ENCODE measurements at regions not wholly inside any gene's neighbourhood (a gene's known extent, or its start where the extent isn't known, plus 50 kb on each side); places are given as distances from the start of the nearest gene placed in this dataset.

DNA sequence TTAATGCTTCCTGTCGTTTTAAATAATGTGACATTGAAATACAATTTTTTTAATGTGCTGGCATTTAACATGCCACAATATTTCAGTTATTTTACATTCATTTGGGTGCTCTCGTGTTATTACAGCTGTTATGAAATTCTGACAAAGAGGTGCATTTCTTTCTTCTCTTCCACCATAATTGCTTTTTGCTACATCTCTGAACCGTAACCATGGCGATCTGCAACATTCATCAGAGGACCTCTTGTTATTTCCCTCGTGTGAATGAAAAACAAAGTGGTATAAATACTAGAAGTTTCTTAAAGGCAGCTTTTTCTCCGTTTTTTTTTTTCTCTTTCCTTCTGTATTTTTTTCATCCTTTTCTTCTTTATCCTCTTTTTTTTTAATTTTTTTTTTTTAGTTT lies 316.4 kb downstream of the MCTP2 start:
- TF ChIP-seq, protein P1, sequence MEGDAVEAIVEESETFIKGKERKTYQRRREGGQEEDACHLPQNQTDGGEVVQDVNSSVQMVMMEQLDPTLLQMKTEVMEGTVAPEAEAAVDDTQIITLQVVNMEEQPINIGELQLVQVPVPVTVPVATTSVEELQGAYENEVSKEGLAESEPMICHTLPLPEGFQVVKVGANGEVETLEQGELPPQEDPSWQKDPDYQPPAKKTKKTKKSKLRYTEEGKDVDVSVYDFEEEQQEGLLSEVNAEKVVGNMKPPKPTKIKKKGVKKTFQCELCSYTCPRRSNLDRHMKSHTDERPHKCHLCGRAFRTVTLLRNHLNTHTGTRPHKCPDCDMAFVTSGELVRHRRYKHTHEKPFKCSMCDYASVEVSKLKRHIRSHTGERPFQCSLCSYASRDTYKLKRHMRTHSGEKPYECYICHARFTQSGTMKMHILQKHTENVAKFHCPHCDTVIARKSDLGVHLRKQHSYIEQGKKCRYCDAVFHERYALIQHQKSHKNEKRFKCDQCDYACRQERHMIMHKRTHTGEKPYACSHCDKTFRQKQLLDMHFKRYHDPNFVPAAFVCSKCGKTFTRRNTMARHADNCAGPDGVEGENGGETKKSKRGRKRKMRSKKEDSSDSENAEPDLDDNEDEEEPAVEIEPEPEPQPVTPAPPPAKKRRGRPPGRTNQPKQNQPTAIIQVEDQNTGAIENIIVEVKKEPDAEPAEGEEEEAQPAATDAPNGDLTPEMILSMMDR (IDR thresholded peaks at IDR 0.05): no peak
- no peaks in the 10 kb centered on the region for H3K9me3 ChIP-seq
- no peak overlapping the region for H3K4me3 ChIP-seq
- no peaks in the 10 kb centered on the region for H3K36me3 ChIP-seq
- no peaks in the 10 kb centered on the region for H3K4me1 ChIP-seq
- intact Hi-C loops (cut with DNase I; ENCODE audit: low total_unique reads): no loop called here
- no peak for DNase-seq
- H3K27ac ChIP-seq: no peak overlapping the region
- H3K27me3 ChIP-seq: no peaks in the 10 kb centered on the region

DNA sequence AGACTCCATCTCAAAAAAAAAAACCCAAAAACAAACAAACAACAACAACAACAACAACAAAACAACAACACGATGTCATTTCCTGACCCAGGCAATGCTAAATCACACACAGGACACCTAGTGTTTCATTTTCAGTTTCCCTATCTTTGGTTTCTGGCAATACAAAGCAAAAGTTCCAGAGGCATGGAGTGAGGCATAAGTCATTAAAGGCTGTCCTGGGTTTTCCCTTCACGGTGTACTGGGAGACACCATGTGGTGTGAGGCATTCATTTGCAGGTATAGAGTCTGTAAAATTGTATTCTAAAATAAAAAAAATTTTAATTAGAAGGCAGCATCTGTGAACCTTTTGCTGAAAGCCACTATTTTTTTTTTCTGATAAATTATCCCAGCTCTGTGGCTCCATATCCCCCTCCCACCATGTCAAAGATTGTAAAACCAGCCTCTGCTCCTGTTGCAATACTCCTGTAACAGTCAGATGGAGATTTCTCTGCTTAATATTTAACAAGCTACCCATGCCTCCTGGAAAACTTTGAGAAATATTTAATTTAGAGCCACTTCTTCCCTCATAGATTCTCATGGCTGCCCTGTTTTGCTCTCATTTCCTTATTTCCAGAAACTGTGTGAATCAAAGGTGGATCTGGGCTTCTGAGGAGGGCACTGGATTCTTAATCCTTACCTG lies 324.6 kb downstream of the MCTP2 start:
- Histone ChIP-seq H3K9me3 (no peaks in the 10 kb centered on the region), H3K4me1 (no peaks in the 10 kb centered on the region), H3K36me3 (no peaks in the 10 kb centered on the region), H3K27me3 (no peaks in the 10 kb centered on the region), H3K27ac (no peak overlapping the region), H3K4me3 (no peak overlapping the region)
- intact Hi-C loops (cut with DNase I; ENCODE audit: low total_unique reads): no loop called here
- no peak for DNase-seq
- TF ChIP-seq, protein P1 (IDR thresholded peaks at IDR 0.05): no peak

DNA sequence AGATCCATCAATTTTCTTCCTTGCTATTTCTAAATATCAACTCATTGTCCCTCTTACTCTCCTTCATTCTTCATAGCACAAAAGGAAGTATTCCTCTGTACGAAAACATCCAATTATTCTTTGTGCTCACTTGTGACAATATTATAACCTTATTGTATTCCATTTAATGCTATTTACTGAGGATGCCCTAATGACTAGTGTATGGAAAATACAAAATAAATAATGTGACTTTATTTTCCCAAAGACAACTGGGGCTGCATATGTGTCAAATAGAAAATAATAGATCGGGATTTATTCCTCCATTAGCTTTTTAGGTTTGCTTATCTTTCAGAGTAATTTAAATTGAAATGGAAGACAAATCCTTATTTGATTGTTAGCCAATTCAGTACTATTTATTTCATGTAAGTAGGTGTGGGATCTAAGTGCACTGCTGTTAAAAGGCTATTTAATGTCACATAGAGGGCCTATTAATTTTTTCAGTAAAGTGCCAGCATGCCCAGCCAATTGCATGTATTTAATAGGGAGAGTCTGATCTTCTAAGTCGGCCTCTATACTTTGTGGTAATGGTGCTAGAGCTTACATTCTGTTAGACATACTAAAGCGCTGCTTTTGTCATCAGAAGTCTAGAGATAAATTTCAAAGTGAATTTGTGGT lies 329.8 kb downstream of the MCTP2 start:
- intact Hi-C loops (cut with DNase I; ENCODE audit: low total_unique reads): no loop called here
- Histone ChIP-seq H3K27me3 (no peaks in the 10 kb centered on the region), H3K9me3 (peaks cover 0 to 4% (median 0%) of the 10 kb centered on the region in 3 donors), H3K4me1 (no peaks in the 10 kb centered on the region), H3K4me3 (no peak overlapping the region), H3K36me3 (no peaks in the 10 kb centered on the region), H3K27ac (no peak overlapping the region)
- DNase-seq: no peak
- TF ChIP-seq, protein P1 (IDR thresholded peaks at IDR 0.05): no peak

DNA sequence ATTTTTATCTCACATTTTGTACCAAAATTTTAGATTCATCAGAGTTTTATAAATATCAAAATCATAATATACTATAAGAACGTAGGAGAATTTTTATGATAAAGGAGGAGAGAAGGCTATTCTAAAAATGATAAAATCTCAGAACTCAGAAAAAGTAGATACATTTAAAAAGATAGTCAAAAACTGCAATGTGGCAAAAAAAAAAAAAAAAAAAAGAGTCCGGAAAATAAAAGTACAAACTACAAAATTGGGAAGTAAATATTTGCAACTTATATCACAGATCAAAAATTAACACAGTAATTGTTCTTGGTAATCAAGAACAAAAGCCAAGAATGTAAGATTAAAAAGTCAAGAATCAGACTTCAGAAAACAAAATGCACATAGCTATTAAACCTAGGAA lies 332.1 kb downstream of the MCTP2 start:
- TF ChIP-seq, protein P1 (IDR thresholded peaks at IDR 0.05): no peak
- intact Hi-C loops (cut with DNase I; ENCODE audit: low total_unique reads): no loop called here
- no peaks in the 10 kb centered on the region for H3K27me3 ChIP-seq

DNA sequence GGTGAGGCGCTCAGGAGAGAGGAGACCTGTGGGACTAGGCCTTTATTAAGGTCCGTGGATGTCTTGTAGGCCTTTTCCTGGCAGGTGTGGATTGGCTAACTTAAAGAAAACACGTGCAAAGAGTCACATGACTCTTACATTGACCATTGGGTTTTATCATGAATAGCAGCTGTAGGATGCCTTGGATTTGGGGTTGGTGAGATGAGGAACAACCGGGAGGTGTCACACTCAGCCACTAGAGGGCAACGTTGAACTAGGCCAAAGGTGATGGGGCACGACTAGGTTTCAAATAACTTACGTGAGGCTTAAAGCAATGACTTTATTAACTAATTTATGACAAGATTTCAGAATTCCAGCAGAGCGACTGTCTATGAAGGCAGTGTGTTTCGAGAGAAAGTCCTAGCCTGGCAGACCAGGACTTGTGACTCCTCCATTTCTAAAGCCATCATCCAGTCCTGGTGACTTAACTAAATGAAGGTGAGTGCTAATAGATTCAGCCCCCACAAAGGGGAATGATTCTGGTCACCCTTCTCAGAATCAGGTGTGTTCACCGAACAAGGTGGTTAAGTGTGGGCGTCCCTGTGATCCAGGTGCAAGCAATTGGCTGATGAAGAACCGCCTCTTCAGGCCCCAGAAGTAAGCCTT lies 345.6 kb downstream of the MCTP2 start:
- TF ChIP-seq, protein P1 (IDR thresholded peaks at IDR 0.05): peak; percentile 28 to 32
- Histone ChIP-seq H3K36me3 (no peaks in the 10 kb centered on the region), H3K4me1 (no peaks in the 10 kb centered on the region), H3K4me3 (no peak overlapping the region), H3K27ac (no peak overlapping the region), H3K27me3 (no peaks in the 10 kb centered on the region), H3K9me3 (no peaks in the 10 kb centered on the region)
- intact Hi-C loops (cut with DNase I; ENCODE audit: low total_unique reads): no loop called here
- DNase-seq: no peak

More for the DNA sequence above, 332.1 kb downstream of the MCTP2 start:
- Histone ChIP-seq H3K9me3 (peaks cover 0 to 4% (median 0%) of the 10 kb centered on the region in 3 donors), H3K4me3 (no peak overlapping the region), H3K36me3 (no peaks in the 10 kb centered on the region), H3K27ac (no peak overlapping the region), H3K4me1 (no peaks in the 10 kb centered on the region)
- no peak for DNase-seq
